ENCODE measurements at regions not wholly inside any gene's neighbourhood (a gene's known extent, or its start where the extent isn't known, plus 50 kb on each side); places are given as distances from the start of the nearest gene placed in this dataset.

DNA sequence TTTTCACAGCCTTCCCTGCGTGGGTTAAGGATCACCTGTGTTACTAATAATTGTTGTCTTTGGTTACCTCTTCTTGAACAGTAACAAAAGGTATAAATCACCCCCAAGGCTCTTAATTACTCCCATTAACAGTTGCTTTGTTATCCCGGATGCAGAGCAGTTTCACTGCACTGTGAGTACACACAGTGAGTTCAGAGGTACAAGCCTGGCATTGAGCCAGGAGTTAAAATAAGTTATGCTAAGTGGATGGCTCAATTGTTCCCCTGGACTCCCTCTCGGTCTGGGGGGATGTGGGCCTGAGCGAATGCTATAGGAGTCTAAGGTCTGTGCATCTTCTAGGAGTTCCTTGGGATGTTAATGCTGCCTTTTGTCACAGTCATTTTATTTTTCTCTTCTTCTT, 258.3 kb downstream of the ATG4C start:
- TF ChIP-seq, protein P1, sequence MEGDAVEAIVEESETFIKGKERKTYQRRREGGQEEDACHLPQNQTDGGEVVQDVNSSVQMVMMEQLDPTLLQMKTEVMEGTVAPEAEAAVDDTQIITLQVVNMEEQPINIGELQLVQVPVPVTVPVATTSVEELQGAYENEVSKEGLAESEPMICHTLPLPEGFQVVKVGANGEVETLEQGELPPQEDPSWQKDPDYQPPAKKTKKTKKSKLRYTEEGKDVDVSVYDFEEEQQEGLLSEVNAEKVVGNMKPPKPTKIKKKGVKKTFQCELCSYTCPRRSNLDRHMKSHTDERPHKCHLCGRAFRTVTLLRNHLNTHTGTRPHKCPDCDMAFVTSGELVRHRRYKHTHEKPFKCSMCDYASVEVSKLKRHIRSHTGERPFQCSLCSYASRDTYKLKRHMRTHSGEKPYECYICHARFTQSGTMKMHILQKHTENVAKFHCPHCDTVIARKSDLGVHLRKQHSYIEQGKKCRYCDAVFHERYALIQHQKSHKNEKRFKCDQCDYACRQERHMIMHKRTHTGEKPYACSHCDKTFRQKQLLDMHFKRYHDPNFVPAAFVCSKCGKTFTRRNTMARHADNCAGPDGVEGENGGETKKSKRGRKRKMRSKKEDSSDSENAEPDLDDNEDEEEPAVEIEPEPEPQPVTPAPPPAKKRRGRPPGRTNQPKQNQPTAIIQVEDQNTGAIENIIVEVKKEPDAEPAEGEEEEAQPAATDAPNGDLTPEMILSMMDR (IDR thresholded peaks at IDR 0.05): no peak
- no peak for TF ChIP-seq EZH2 (IDR thresholded peaks at IDR 0.05; ENCODE audit: borderline replicate concordance, insufficient read depth, low read depth, low read length, poor library complexity, severe bottlenecking)

All from B cell (primary cell).